ENCODE measurements at regions not wholly inside any gene's neighbourhood (a gene's known extent, or its start where the extent isn't known, plus 50 kb on each side); places are given as distances from the start of the nearest gene placed in this dataset.

GRCh38 chrX:122187069-122187713 lies 996.9 kb upstream of the GRIA3 start:
- TF ChIP-seq ATF7 (IDR thresholded peaks at IDR 0.05; ENCODE audit: low read depth) = no peak
- TF ChIP-seq MAX (IDR thresholded peaks at IDR 0.05; ENCODE audit: low read depth, low read length) = no peak
- TF ChIP-seq TARDBP (IDR thresholded peaks at IDR 0.05; ENCODE audit: borderline replicate concordance) = no peak
- no peak for TF ChIP-seq SUZ12 (IDR thresholded peaks at IDR 0.05; ENCODE audit: unreplicated experiment)
- TF ChIP-seq SMC3 (IDR thresholded peaks at IDR 0.05; ENCODE audit: borderline replicate concordance, low read length) = no peak
- no peak for TF ChIP-seq MTA3 (IDR thresholded peaks at IDR 0.05; ENCODE audit: borderline replicate concordance, low read length)
- no peak for TF ChIP-seq TCF3 (IDR thresholded peaks at IDR 0.05; ENCODE audit: borderline replicate concordance, insufficient read depth, low read depth, low read length)
- TF ChIP-seq MXI1 (IDR thresholded peaks at IDR 0.05; ENCODE audit: low read depth, low read length) = no peak
- TF ChIP-seq RBBP5 (conservative IDR thresholded peaks at IDR 0.05) = no peak
- TF ChIP-seq NFXL1 (IDR thresholded peaks at IDR 0.05; ENCODE audit: borderline replicate concordance) = no peak
- no peak for TF ChIP-seq RB1 (IDR thresholded peaks at IDR 0.05; ENCODE audit: borderline replicate concordance)
- no peak for TF ChIP-seq CHD2 (IDR thresholded peaks at IDR 0.05; ENCODE audit: borderline replicate concordance, low read depth, low read length)
- no peak for TF ChIP-seq ZNF24 (IDR thresholded peaks at IDR 0.05)
- no peak for TF ChIP-seq GABPA (IDR thresholded peaks at IDR 0.05; ENCODE audit: low read depth)
- TF ChIP-seq MYB (IDR thresholded peaks at IDR 0.05; ENCODE audit: borderline replicate concordance, low read depth, low read length) = no peak
- no peaks in the 10 kb centered on the region; the same call in 2 of the 3 replicates for H3K9me3 ChIP-seq (replicated peaks; ENCODE audit: control insufficient read depth, insufficient read depth, low read length)
- CTCF ChIA-PET = no interaction called here

More at GRCh38 chrX:122187069-122187713, 996.9 kb upstream of the GRIA3 start:
- no peak overlapping the region for H3K4me2 ChIP-seq (ENCODE audit: control insufficient read depth, insufficient read depth)
- no peaks in the 10 kb centered on the region for H3K27me3 ChIP-seq (replicated peaks in 1 of 2; ENCODE audit: control insufficient read depth in 2 of 2, insufficient read depth in 2 of 2, low read length in 1 of 2)
- SMC1A ChIA-PET (ENCODE audit: uncharacterized antibody, unreplicated experiment) = no interaction called here
- FAIRE-seq (no peak), ATAC-seq (no peak), DNase-seq (ENCODE audit: low read depth, low spot score) (no peak)
- H3K27ac ChIP-seq (ENCODE audit: control insufficient read depth, insufficient read depth) = no peak overlapping the region
- H2AFZ ChIP-seq (ENCODE audit: control insufficient read depth, low read depth, low read length) = no peak overlapping the region
- no peaks in the 10 kb centered on the region for H3K36me3 ChIP-seq (ENCODE audit: control insufficient read depth in 2 of 2, insufficient read depth in 2 of 2, low read length in 1 of 2)
- no peaks in the 10 kb centered on the region for H3K4me1 ChIP-seq (ENCODE audit: control insufficient read depth, insufficient read depth, low read length)
- no peaks in the 10 kb centered on the region for H3K79me2 ChIP-seq (ENCODE audit: control insufficient read depth, insufficient read depth, low read length)
- WGBS (ENCODE audit: insufficient coverage, insufficient replicate concordance, low lambda C conversion rate, missing lambda C conversion rate) = 0% methylated on average over 2 of the region's 2 CpGs
- intact Hi-C loops (cut with micrococcal nuclease; ENCODE audit: unreplicated experiment) (no loop called here), in situ Hi-C loops (cut with MboI) (no loop called here)
- RAD21 ChIA-PET (ENCODE audit: unreplicated experiment) = no interaction called here
- no peak overlapping the region for H3K9ac ChIP-seq (ENCODE audit: control insufficient read depth, insufficient read depth, low read length)
- H4K20me1 ChIP-seq (ENCODE audit: control insufficient read depth, insufficient read depth) = no peaks in the 10 kb centered on the region
- POLR2A ChIA-PET = no interaction called here
- H3K4me3 ChIP-seq = no peak overlapping the region
- BruUV-seq (replicated peaks) = no TSS peak

All from GM12878 (cell line).